ENCODE measurements at regions not wholly inside any gene's neighbourhood (a gene's known extent, or its start where the extent isn't known, plus 50 kb on each side); places are given as distances from the start of the nearest gene placed in this dataset.
"Not testable (repeated sequence)": the region's sequence is repeated elsewhere in the genome, so short reads cannot be mapped to it uniquely, and the experiment has no call there.

DNA sequence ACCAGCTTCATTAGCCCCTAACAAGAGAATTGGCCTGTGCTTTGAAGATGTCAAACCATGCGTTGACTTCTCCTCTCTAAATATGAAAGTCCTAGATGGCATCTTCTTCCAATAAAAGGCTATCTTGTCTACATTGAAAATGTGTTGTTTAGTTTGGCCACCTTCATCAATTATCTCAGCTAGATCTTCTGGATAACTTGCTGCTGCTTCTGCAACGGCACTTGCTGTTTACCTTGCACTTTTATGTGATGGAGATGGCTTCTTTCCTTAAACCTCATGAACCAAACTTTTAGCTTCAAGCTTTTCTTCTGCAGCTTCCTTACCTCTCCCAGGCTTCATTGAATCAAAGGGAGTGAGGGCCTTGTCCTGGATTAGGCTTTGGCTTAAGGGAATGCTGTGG is 58.6 kb upstream of the CSNK1E start:
- H3K4me3 ChIP-seq; H3K27ac ChIP-seq; H3K27me3 ChIP-seq; intact Hi-C loops (cut with DNase I; ENCODE audit: low total_unique reads); H3K4me1 ChIP-seq; in situ Hi-C loops (cut with MboI; ENCODE audit: low pct_ligation_motif_present in 1 of 4, low pct_unique_long_range_greater_than_20kb in 1 of 4, low sequenced_read_pairs in 3 of 4); H3K9me3 ChIP-seq; DNase-seq; H3K36me3 ChIP-seq: not testable (repeated sequence)
- WGBS, 2 donors (ENCODE audit: low coverage in 1 of 2), result 93 to 94% methylated on average over 2 of the region's 2 CpGs

DNA sequence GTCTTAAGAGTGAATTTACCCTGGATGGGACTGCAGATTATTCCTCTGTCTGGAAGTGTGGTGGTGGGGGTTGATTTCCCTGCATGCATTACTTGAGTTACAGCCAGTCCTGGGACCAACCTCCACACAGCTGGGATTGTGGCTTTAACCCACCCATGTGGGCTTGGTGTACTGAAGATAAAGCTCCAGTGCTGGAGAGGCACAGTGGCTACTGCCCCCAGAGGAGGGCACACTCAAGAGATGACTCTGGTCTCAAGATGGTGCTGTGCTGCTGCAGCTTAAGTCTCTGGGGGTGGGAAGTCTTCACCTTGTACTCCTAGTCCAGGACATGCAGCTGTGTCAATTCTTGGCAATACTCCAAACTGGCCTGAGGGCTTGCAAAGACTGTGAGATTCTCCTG is 57.8 kb upstream of the CSNK1E start:
- H3K4me1 ChIP-seq; intact Hi-C loops (cut with DNase I; ENCODE audit: low total_unique reads); H3K27me3 ChIP-seq; H3K36me3 ChIP-seq; H3K9me3 ChIP-seq; H3K4me3 ChIP-seq; DNase-seq; in situ Hi-C loops (cut with MboI; ENCODE audit: low pct_ligation_motif_present in 1 of 4, low pct_unique_long_range_greater_than_20kb in 1 of 4, low sequenced_read_pairs in 3 of 4); H3K27ac ChIP-seq: not testable (repeated sequence)

DNA sequence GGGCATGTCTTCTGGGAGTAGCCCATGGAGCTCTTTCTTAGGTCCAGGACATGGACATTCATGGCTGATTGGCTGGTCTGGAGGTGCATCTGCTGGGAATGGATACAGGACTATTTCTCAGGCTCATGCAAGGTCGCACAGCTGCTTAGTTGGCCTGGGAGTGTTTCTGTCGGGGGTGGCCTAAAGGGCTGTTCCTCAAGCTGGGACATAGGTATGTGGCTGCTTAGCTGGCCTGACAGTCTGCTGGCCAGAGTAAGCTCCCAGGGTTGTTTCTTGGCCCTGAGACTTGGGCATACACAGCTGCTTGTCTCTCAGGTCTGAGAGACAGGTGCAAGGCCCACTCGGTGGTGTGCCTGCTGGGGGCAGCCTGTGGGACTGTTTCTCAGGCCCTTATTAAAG is 57.2 kb upstream of the CSNK1E start:
- H3K4me3 ChIP-seq; H3K9me3 ChIP-seq; intact Hi-C loops (cut with DNase I; ENCODE audit: low total_unique reads); H3K4me1 ChIP-seq; H3K36me3 ChIP-seq; H3K27me3 ChIP-seq; DNase-seq: not testable (repeated sequence)
- WGBS, 2 donors (ENCODE audit: low coverage in 1 of 2), result 87% methylated on average over 3 of the region's 3 CpGs; no CpG with 5 or more reads in 1 of the 2 donors
- H3K27ac ChIP-seq, result peak overlapping the region in 2 of 4 donors; percentile 4
- in situ Hi-C loops (cut with MboI; ENCODE audit: low pct_ligation_motif_present in 1 of 4, low pct_unique_long_range_greater_than_20kb in 1 of 4, low sequenced_read_pairs in 3 of 4), result loop anchor here in 1 of 4 donors (25.0 kb wide), 1 partner anchor 262 kb away; the partner anchor contains the start of gene BAIAP2L2

DNA sequence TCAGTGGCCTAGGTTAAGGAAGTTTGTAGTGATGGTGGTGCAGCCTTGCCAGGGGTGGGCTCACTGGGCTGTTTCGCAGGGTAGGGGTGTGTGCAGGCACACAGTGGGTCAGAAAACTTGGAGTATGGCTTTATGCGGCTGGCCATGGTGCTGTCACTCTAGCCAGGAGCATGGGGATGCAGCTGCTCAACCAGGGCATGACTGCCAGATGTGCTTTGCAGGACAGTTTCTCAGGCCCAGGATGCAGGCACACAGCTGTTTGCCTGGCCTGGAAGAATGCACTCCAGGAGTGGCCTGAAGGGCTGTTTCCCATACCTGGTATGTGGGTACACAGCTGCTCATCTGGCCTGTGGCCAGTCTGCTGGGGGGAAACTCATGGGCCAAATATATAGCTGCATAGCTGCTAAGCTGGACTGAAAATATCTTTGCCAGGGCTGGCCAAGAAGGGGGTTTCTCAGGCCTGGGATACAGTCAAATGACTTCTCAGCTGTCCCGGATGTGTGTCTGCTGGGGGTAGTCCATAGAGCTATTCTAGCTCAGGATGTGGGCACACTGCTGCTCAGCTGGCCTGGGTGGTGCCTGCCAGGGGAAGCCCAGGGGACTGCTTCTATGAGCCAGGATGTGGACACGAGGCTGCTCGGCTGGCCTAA is 56.7 kb upstream of the CSNK1E start:
- H3K36me3 ChIP-seq; H3K9me3 ChIP-seq; H3K27me3 ChIP-seq; H3K27ac ChIP-seq; H3K4me3 ChIP-seq; intact Hi-C loops (cut with DNase I; ENCODE audit: low total_unique reads); H3K4me1 ChIP-seq: not testable (repeated sequence)
- in situ Hi-C loops (cut with MboI; ENCODE audit: low pct_ligation_motif_present in 1 of 4, low pct_unique_long_range_greater_than_20kb in 1 of 4, low sequenced_read_pairs in 3 of 4), result loop anchor here in 1 of 4 donors (25.0 kb wide), 1 partner anchor 262 kb away; the partner anchor contains the start of gene BAIAP2L2
- 84% methylated on average over 5 of the region's 5 CpGs; no CpG with 5 or more reads in 1 of the 2 donors for WGBS, 2 donors (ENCODE audit: low coverage in 1 of 2)
- DNase-seq, result peak; percentile 48

DNA sequence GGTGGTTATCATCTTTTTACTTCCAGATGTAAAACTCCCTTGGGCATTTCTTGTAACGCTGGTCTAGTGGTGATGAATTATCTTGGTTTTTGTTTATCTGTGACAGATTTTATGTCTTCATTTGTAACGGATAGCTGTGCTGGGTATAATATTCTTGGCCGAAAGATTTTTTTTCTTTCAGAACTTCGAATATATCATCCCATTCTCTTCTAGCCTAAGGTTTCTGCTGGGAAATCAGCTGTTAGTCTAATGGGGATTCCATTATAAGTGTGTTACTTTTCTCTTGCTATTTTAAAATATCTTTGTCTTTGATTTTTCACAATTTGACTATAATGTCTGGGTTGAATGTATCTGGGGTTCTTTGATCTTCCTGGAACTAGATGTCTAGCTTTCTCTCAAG is 55.4 kb upstream of the CSNK1E start:
- intact Hi-C loops (cut with DNase I; ENCODE audit: low total_unique reads); H3K4me3 ChIP-seq; H3K36me3 ChIP-seq; DNase-seq; H3K4me1 ChIP-seq; H3K27me3 ChIP-seq; H3K9me3 ChIP-seq; H3K27ac ChIP-seq: not testable (repeated sequence)
- in situ Hi-C loops (cut with MboI; ENCODE audit: low pct_ligation_motif_present in 1 of 4, low pct_unique_long_range_greater_than_20kb in 1 of 4, low sequenced_read_pairs in 3 of 4), result loop anchor here in 1 of 4 donors (25.0 kb wide), 1 partner anchor 260 kb away; the partner anchor contains the start of gene BAIAP2L2
- WGBS, 2 donors (ENCODE audit: low coverage in 1 of 2), result 82 to 93% methylated on average over 4 of the region's 4 CpGs

DNA sequence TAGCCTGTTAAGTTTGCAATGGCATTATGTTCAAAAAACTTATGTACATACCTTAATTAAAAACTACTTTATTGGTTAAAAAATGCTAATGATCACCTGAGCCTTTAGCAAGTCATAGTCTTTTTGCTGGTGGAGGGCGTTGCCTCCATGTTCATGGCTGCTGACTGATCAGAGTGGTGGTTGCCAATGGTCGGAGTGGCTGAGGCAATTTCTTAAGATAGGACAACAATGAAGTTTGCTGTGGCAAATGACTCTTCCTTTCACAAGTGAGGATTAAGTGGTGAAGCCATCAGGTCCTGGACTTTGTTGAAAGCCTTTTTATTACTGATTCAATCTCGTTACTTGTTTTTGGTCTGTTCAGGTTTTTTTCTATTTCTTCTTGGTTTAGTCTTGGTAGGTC is 53.3 kb upstream of the CSNK1E start:
- H3K27me3 ChIP-seq; DNase-seq; H3K4me3 ChIP-seq; H3K27ac ChIP-seq; intact Hi-C loops (cut with DNase I; ENCODE audit: low total_unique reads); H3K9me3 ChIP-seq; H3K36me3 ChIP-seq; H3K4me1 ChIP-seq: not testable (repeated sequence)
- WGBS, 2 donors (ENCODE audit: low coverage in 1 of 2), result 98% methylated on average over 2 of the region's 3 CpGs; no CpG with 5 or more reads in 1 of the 2 donors
- in situ Hi-C loops (cut with MboI; ENCODE audit: low pct_ligation_motif_present in 1 of 4, low pct_unique_long_range_greater_than_20kb in 1 of 4, low sequenced_read_pairs in 3 of 4), result loop anchor here in 1 of 4 donors (25.0 kb wide), 1 partner anchor 258 kb away; the partner anchor contains the start of gene BAIAP2L2

DNA sequence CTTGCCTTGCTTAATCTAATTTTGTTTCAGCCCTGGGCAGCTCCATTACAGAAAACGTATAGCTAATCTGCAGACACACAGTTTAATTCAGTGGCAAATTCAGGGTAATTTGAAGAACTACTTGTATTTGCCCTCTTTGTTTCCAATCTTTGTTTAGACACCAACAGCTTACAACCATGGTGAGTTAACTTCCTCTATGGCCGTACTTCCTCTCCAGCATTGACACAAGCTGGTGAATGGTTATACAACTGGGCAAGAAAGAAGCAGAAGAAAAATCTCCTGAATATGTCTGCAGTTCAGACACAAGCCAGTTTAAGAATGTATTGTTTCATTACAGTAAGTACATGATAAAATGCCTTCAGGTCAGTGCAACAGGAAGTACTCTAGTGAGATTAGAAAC is 51.9 kb upstream of the CSNK1E start:
- in situ Hi-C loops (cut with MboI; ENCODE audit: low pct_ligation_motif_present in 1 of 4, low pct_unique_long_range_greater_than_20kb in 1 of 4, low sequenced_read_pairs in 3 of 4), result loop anchor here in 1 of 4 donors (25.0 kb wide), 1 partner anchor 257 kb away; the partner anchor contains the start of gene BAIAP2L2
- H3K9me3 ChIP-seq; H3K4me1 ChIP-seq; H3K27me3 ChIP-seq; H3K36me3 ChIP-seq; H3K4me3 ChIP-seq; intact Hi-C loops (cut with DNase I; ENCODE audit: low total_unique reads); H3K27ac ChIP-seq; DNase-seq: not testable (repeated sequence)
- 20% methylated on average over 1 to 2 of the region's 2 CpGs for WGBS, 2 donors (ENCODE audit: low coverage in 1 of 2)
